ENCODE measurements at regions not wholly inside any gene's neighbourhood (a gene's known extent, or its start where the extent isn't known, plus 50 kb on each side); places are given as distances from the start of the nearest gene placed in this dataset.
"Not testable (repeated sequence)": the region's sequence is repeated elsewhere in the genome, so short reads cannot be mapped to it uniquely, and the experiment has no call there.

DNA sequence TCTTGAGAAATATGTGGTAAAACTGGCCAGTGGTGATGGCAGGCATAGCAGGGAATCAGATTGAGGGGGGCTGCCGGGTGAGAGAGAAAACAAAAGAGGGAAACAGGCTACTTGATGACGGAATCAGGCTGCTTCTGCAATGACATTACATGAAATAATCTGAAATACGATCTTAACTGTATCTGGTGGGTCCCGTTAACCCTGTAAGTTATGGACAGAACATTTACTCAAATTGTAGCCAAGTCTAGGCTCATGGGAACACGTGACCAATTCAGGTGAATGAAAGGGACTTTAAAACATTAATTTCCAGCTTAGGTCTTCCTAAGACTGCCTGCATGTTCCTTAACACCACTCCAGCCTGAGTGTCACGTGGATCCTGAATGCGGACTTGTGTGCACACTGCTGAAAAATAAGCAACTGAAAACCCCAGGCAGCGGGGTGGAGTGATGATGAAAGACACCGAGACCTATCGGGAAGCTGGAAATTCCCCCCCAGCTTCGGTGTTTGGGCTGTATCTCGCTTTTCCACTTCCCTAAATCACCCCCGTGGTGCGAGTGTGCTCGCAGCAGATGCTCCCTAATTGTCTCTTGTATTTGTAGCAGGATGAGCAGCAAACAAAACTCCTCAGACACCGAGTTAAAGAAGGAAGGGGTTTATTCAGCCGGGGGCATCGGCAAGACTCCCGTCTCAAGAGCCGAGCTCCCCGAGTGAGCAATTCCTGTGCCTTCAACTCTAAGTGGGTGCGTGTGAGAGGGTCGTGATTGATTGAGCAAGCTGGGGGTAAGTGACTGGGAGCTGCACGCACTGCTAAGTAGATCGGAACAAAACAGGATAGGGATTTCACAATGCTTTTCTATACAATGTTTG, 145.0 kb upstream of the GRK3 start:
- Histone ChIP-seq H3K4me3 (ENCODE audit: low read depth, low read length) (no peak overlapping the region), H2AFZ (ENCODE audit: low read length, unreplicated experiment) (peak overlapping the region; percentile 14), H3K4me1 (ENCODE audit: control insufficient read depth, insufficient read depth, low read length, unreplicated experiment) (no peaks in the 10 kb centered on the region), H3K27me3 (ENCODE audit: insufficient read depth, low read length) (peaks cover 45% of the 10 kb centered on the region), H3K79me2 (ENCODE audit: control insufficient read depth, insufficient read depth, low read length, unreplicated experiment) (no peaks in the 10 kb centered on the region), H3K36me3 (ENCODE audit: insufficient read depth, low read length) (no peaks in the 10 kb centered on the region), H3K27ac (ENCODE audit: low read depth, low read length) (no peak overlapping the region)

DNA sequence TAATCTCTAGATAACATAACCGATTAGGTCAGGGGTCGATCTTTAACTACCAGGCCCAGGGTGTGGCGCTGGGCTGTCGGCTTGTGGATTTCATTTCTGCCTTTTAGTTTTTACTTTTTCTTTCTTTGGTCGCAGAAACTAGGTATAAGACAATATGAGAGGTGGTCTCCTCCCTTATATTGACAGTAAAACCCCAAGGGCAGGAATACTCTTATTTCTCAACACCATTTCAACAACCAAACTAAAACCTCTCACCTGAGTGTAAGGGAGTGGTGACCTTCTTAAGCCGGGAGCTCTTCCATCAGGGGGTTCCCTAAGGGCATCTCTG, 144.4 kb upstream of the GRK3 start:
- H2AFZ ChIP-seq (ENCODE audit: low read length, unreplicated experiment); H3K4me1 ChIP-seq (ENCODE audit: control insufficient read depth, insufficient read depth, low read length, unreplicated experiment); H3K27ac ChIP-seq (ENCODE audit: low read depth, low read length); H3K4me3 ChIP-seq (ENCODE audit: low read depth, low read length); H3K36me3 ChIP-seq (ENCODE audit: insufficient read depth, low read length); H3K79me2 ChIP-seq (ENCODE audit: control insufficient read depth, insufficient read depth, low read length, unreplicated experiment): not testable (repeated sequence)
- H3K27me3 ChIP-seq (ENCODE audit: insufficient read depth, low read length) = peaks cover 44% of the 10 kb centered on the region

DNA sequence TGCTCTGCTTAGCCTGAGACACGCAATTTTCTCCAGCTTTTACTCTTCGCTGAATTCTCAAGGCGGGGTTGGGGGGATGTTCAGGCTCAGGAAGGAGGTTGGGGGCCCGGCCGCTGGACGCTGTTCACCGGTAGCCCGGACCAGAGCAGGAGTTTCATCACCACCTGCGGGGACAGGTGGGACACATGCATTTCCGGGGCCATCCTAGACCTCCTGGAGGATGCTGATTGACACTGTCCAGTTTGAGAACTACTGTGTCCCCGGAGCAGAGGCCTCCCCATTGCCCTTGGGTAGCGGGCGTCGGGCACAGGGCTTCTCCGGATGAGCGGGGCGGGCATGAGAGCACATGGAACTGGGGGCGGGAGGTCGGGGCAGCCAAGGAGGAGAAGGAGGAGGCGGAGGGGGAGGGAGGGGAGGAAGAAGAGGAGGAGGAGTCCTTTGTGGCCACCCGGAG, 144.0 kb upstream of the GRK3 start:
- Histone ChIP-seq H2AFZ (ENCODE audit: low read length, unreplicated experiment) (no peak overlapping the region), H3K36me3 (ENCODE audit: insufficient read depth, low read length) (no peaks in the 10 kb centered on the region), H3K4me1 (ENCODE audit: control insufficient read depth, insufficient read depth, low read length, unreplicated experiment) (no peaks in the 10 kb centered on the region), H3K79me2 (ENCODE audit: control insufficient read depth, insufficient read depth, low read length, unreplicated experiment) (no peaks in the 10 kb centered on the region), H3K4me3 (ENCODE audit: low read depth, low read length) (no peak overlapping the region), H3K27ac (ENCODE audit: low read depth, low read length) (no peak overlapping the region), H3K27me3 (ENCODE audit: insufficient read depth, low read length) (peaks cover 40% of the 10 kb centered on the region)

DNA sequence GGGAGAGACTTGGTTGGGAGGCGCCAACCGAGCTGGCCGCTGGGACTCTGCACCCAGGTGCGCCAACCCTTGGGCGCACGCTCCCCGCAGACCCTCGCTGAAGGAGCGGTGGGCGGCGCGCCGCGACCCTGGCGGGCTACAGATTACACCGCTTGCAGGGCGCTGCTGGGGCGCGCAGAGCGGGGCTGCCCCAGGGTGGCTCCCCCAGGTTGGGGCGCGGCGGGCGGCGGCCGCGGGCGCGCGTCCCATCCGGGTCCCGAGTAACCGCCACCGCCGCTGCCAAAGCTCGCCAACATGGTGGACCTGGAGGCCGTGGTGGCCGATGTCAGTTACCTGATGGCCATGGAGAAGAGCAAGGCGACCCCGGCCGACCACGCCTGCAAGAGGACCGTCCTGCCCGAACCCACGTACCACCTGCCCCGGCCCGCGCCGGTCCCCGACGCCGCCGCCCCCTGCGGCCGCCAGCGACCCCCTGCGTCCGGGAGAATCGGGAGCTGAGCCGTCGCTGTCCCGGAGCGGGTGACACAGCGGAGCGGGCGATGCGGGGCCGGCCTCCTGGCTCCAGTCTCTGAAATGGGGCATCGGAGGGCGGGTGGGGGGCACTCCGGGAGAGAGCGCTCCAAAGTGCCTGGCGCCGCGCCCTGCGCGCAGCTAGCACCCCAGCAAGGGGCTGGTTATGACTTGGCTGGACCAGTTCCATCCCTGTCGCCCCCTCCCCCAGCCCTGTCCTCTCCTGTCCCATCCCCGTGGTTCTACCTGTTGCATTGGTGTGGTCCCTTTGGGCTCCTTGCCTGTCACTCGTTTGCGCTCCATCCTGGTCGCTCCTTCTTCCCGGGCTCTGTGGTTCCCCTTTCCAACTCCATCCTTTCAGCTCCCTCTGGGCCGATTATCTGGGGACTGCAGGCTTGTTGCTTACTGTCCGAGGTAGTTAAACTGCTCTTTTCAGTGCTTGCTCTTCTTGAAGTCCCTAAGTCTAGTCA, 143.3 kb upstream of the GRK3 start:
- no peak overlapping the region for H2AFZ ChIP-seq (ENCODE audit: low read length, unreplicated experiment)
- peaks cover 40% of the 10 kb centered on the region for H3K27me3 ChIP-seq (ENCODE audit: insufficient read depth, low read length)
- no peak overlapping the region for H3K4me3 ChIP-seq (ENCODE audit: low read depth, low read length)
- H3K4me1 ChIP-seq (ENCODE audit: control insufficient read depth, insufficient read depth, low read length, unreplicated experiment) = no peaks in the 10 kb centered on the region
- no peak overlapping the region for H3K27ac ChIP-seq (ENCODE audit: low read depth, low read length)
- H3K79me2 ChIP-seq (ENCODE audit: control insufficient read depth, insufficient read depth, low read length, unreplicated experiment) = no peaks in the 10 kb centered on the region
- H3K36me3 ChIP-seq (ENCODE audit: insufficient read depth, low read length) = no peaks in the 10 kb centered on the region

DNA sequence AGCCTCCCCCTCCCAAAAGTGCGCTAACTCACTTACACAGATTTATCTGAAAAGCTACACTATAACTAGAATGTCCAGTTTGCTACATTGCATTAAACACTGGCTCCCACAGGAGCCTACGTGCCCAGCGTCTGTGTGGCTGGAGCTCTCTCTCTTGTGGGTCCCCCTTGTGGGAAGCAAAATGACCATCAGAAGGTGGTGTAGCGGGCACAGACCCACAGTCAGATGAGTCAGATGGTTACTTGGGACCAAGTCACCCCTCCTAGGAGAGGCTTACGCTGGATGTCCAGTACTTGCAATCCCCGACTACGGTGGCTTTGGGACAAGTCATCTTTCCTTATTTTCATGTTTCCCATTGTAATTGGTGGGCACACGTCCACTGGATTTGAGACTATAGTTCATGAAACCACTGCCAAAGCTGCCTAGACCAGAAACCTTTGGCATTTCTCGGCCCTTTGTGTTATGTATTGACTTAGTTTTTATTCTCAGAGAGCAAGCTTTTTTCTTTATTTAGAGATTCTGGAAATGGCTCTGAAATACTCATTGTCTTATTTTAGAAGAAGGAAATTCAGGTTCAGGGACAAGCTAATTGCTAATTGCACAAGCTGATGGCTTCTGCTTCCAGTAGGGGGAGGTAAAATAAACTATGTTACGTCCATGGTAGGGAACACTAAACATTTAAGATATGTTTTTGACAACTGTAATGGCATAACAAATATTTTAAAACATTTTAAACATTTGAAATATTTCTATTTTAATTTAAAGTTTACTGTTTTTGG, 137.8 kb upstream of the GRK3 start:
- H3K79me2 ChIP-seq (ENCODE audit: control insufficient read depth, insufficient read depth, low read length, unreplicated experiment); H2AFZ ChIP-seq (ENCODE audit: low read length, unreplicated experiment); H3K36me3 ChIP-seq (ENCODE audit: insufficient read depth, low read length); H3K4me1 ChIP-seq (ENCODE audit: control insufficient read depth, insufficient read depth, low read length, unreplicated experiment); H3K4me3 ChIP-seq (ENCODE audit: low read depth, low read length); H3K27ac ChIP-seq (ENCODE audit: low read depth, low read length): not testable (repeated sequence)
- peaks cover 14% of the 10 kb centered on the region for H3K27me3 ChIP-seq (ENCODE audit: insufficient read depth, low read length)

DNA sequence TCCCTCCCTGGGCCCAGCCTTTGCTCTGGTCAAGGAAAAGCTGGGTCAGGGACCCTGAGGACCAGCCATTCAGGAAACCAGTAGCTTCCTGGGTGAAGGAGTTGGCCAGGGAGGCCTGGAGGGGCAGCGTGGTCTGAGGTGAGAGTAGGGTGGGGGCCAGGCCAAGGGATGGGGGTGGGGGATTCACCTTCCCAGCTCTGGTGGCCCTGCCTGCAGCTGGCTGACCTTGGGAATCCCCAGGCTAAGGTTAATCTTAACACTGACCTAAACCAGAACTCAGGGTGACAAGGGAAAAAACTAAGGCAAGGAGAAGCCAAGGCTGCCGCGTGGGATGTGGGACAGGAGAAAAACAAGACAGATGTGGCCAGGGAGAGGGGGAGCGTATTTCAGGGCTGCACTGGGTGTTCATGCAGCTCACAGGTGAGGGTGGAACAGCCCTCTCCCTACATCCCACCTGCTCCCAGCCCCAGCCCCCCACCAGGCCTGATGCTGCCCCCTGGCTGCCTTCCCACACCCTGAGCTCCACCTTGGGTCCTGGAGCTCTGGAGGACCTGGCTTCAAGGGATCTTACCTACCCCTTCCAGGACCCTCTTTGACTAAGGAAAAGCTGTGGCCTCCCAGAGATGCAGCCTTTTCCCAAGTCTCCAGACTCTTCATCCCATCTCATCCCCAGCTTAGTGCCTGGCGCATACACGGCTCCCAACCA, 132.7 kb upstream of the GRK3 start:
- not testable (repeated sequence) for H3K36me3 ChIP-seq (ENCODE audit: insufficient read depth, low read length); H3K4me1 ChIP-seq (ENCODE audit: control insufficient read depth, insufficient read depth, low read length, unreplicated experiment); H3K27me3 ChIP-seq (ENCODE audit: insufficient read depth, low read length); H2AFZ ChIP-seq (ENCODE audit: low read length, unreplicated experiment); H3K27ac ChIP-seq (ENCODE audit: low read depth, low read length); H3K4me3 ChIP-seq (ENCODE audit: low read depth, low read length); H3K79me2 ChIP-seq (ENCODE audit: control insufficient read depth, insufficient read depth, low read length, unreplicated experiment)

DNA sequence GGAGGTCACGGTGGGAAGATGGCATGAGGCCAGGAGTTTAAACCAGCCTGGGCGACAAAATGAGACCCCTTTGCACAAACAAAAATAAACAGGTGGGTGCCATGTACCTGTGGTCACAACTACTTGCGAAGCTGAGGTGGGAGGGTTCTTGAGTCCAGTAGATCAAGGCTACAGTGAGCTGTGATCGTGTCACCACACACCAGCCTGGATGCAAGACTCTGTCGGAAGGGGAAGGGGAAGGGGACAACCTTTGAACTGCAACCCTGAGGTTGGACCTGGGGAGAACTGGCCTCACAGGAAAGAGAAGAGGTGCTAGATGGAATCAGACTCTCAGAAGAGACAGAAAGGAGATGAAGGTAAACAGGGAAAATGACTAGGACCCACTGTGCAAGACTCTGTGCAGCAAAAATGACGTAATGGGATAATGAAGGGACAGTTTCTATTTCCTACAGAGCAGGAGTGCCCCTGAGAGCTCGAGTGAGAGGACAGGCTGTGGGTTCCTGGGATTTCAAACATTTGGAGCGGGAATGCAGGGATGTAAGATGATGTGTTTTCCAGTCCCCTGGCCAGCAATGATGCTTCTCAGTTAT, 131.0 kb upstream of the GRK3 start:
- not testable (repeated sequence) for H3K27me3 ChIP-seq (ENCODE audit: insufficient read depth, low read length); H3K27ac ChIP-seq (ENCODE audit: low read depth, low read length); H3K4me3 ChIP-seq (ENCODE audit: low read depth, low read length); H2AFZ ChIP-seq (ENCODE audit: low read length, unreplicated experiment); H3K36me3 ChIP-seq (ENCODE audit: insufficient read depth, low read length); H3K4me1 ChIP-seq (ENCODE audit: control insufficient read depth, insufficient read depth, low read length, unreplicated experiment); H3K79me2 ChIP-seq (ENCODE audit: control insufficient read depth, insufficient read depth, low read length, unreplicated experiment)

DNA sequence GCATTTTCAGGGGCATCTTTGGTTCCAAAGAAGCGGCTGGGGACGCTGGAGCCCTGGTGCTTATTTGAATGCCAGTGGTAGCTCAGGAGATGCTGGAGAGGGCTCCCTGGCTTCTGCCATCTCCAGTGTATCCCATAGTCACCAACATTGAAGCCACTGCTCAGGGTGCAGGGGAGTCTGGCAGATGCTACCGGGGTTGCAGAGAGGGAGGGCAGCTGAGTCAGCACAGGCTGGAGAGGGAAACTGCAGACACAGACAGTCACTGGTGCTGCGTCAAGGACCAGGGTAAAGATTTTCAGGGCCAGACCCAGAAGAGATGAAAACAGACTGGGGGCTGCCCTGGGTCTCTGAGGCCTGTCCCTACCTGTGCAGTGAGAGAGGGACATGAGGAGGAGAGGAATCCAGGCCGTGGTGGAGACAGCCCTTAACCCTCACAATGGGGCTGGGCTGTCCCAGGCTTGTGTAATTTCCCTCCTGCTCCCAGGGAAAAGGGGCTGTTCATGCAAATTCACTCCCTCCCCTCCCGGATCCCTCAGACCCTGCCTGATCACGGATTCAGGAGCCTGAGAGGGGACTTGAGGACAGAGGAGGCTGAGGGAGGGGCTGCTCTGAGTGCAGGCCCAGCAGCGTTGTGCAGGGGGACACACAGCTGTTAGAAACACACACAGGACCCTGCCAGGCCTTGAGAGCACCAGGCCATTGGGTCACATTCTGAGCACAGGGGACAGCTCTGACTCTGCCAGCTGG, 126.9 kb upstream of the GRK3 start:
- H3K79me2 ChIP-seq (ENCODE audit: control insufficient read depth, insufficient read depth, low read length, unreplicated experiment) = no peaks in the 10 kb centered on the region
- no peak overlapping the region for H3K27ac ChIP-seq (ENCODE audit: low read depth, low read length)
- no peaks in the 10 kb centered on the region for H3K36me3 ChIP-seq (ENCODE audit: insufficient read depth, low read length)
- no peaks in the 10 kb centered on the region for H3K4me1 ChIP-seq (ENCODE audit: control insufficient read depth, insufficient read depth, low read length, unreplicated experiment)
- H3K4me3 ChIP-seq (ENCODE audit: low read depth, low read length) = no peak overlapping the region
- H3K27me3 ChIP-seq (ENCODE audit: insufficient read depth, low read length) = no peaks in the 10 kb centered on the region
- H2AFZ ChIP-seq (ENCODE audit: low read length, unreplicated experiment) = no peak overlapping the region

DNA sequence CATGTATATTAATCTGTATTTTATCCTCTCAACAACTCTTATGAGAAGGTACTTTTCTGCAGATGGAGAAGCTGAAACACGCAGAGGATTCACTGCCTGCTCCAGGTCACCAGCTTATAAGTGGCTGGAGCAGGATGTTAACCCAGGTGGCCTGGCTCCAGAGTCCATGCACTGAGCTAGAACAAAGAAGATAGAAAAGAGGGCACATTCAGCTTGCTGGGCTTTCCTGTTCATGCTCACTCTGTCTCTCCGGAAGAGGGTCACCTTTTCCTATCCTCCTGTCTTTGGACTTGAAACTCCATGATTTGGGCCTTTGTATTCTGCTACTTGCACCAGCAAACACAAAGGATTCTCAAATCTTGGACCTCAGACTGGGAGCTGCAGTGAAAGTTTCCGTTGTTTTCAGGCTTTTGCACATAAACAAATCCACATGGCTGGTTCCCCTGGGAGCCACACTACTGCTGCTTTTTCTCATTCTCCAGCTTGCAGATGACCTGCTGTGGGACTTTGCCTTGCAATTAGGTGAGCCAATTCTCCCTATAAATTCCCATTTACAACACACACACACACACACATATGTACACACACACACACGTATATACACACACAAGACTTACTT, 117.3 kb upstream of the GRK3 start:
- no peaks in the 10 kb centered on the region for H3K36me3 ChIP-seq (ENCODE audit: insufficient read depth, low read length)
- peaks cover 16% of the 10 kb centered on the region for H3K4me1 ChIP-seq (ENCODE audit: control insufficient read depth, insufficient read depth, low read length, unreplicated experiment)
- 0 out of 2 replicates have a peak overlapping the region, but pooled peaks have one; percentile 93 for H3K4me3 ChIP-seq (ENCODE audit: low read depth, low read length)
- no peak overlapping the region for H3K27ac ChIP-seq (ENCODE audit: low read depth, low read length)
- no peaks in the 10 kb centered on the region for H3K27me3 ChIP-seq (ENCODE audit: insufficient read depth, low read length)
- peaks cover 38% of the 10 kb centered on the region for H3K79me2 ChIP-seq (ENCODE audit: control insufficient read depth, insufficient read depth, low read length, unreplicated experiment)
- H2AFZ ChIP-seq (ENCODE audit: low read length, unreplicated experiment) = no peak overlapping the region
